NCI-H1048 (cell line): ENCODE measurements at regions not wholly inside any gene's neighbourhood (a gene's known extent, or its start where the extent isn't known, plus 50 kb on each side); places are given as distances from the start of the nearest gene placed in this dataset.
"Not testable (repeated sequence)": the region's sequence is repeated elsewhere in the genome, so short reads cannot be mapped to it uniquely, and the experiment has no call there.

ENCODE experiments used
- DNase-seq: peaks from one replicate; lab custom pipeline; 2025; lab: John Stamatoyannopoulos, UW

GRCh38 chr5:153237671-153238332, 252.7 kb upstream of the GRIA1 start:
- DNase-seq, result no peak

DNA sequence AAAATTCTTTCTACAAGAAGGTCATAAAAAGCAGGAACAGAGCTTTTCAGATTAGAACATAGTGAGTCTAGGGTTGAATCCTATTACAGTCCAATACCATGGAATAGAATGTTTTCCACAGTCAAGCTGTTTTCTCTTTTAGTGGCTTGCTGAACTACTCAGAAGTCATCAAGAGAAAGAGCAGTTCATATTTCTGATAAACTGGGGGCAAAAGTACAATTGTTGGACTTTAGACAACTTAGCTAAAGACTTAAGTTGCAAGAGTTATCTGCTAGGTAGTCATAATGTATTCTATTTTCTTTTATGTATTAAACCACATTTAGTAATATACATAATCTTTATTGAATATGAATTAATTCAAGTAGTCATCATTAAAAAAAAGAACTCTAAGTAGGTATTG, 233.1 kb upstream of the GRIA1 start:
- DNase-seq, result no peak

GRCh38 chr5:153258469-153258868, 232.0 kb upstream of the GRIA1 start:
- no peak for DNase-seq

DNA sequence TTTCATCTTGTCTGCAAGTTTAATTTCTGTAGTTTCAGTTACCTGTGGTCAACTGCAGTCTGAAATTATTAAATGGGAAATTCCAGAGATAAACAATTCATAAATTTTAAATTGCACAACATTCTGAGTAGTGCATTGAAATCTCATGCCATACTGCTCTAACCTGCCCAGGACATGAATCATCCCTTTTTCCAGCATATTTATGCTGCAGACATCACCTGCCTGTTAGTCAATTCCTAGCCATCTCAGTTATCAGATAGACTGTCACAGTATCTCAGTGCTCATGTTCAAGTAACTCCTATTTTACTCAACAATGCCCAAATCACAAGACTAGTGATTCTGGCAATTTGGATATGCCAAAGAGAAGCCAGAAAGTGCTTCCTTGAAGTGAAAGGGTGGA, 223.0 kb upstream of the GRIA1 start:
- no peak for DNase-seq

DNA sequence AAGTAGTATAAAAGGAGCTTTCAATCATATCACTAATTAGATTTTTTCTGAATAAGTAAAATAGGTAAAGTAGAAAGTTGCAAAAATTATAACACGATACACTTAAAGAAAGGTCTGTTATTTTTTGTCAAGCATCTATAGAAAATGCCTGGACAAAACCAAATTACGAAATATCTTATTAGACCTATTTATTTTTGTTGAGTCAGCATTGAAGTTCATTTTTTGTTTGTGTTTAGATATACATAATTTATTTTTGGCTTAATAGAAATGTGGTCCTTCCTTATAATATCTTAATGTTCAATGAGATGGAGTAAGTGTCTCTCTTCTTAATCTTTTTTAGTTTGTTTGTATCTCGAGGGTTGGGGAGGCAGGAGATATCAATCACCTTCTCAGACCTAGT, 214.8 kb upstream of the GRIA1 start:
- DNase-seq, result no peak

DNA sequence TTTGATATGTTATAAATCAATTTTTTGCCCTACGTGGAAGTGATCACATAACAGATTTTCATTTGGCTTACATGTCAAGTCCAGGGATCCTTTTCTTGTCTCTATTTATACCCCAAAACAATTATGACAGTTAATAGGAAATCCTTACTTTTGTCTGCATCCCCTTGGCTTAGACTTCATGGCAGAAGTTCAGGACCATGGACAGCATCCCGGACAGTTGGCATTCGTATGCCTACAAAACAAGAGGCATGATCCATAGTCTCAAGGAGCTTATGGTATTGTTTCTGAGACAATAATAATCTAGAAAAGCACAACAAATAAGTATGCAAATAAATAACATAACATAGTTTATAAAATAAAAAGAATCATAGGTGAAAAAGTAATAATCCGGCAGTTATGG, 214.3 kb upstream of the GRIA1 start:
- no peak for DNase-seq

DNA sequence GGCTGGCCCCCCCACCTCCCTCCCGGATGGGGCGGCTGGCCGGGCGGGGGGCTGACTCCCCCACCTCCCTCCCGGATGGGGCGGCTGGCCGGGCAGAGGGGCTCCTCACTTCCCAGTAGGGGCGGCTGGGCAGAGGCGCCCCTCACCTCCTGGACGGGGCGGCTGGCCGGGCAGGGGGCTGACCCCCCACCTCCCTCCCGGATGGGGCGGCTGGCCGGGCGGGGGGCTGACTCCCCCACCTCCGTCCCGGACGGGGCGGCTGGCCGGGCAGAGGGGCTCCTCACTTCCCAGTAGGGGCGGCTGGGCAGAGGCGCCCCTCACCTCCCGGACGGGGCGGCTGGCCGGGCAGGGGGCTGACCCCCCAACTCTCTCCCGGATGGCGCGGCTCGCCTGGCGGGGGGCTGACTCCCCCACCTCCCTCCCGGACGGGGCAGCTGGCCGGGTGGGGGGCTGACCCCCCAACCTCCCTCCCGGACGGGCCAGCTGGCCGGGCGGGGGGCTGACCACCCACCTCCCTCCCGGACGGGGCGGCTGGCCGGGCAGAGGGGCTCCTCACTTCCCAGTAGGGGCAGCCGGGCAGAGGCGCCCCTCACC, 194.1 kb upstream of the GRIA1 start:
- DNase-seq, result not testable (repeated sequence)

DNA sequence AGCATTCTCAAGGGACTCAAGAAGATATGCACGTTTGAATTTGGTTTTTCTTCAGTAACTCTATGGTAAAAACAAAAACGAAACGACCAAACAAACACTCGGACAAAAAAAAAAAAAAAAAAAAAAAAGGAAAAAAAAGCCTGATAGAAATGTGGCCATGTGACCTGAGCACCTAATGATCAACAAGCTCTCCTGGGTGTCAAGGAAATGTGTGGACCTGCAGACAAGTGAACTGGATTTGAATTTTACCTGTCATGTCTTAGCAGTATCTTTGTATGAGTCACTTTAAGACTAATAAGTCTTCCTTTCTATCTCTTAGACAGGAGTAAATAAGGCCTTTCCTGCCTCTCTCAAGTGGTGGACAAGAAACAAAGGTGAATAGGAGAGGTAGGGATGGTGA, 190.6 kb upstream of the GRIA1 start:
- no peak for DNase-seq

DNA sequence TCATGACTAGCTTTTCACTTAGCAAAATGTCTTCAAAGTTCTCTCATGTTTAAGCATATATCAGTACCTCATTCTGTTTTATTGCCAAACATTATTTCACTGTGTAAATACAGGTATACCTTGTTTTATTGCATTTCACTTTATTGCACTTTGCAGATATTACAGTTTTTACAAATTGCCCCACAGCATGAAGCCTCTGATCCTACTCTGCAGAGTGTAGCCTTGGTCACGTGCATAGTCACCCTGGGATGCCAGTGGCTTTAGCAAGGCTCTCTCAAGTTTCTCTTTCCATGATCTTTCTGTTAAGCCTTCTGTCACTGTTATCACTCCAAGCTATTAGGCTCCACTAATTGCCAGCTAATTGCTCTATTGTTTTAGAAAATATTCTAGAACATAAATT, 182.2 kb upstream of the GRIA1 start:
- DNase-seq, result no peak

- DNase-seq, result no peak
Observed at GRCh38 chr5:153318556-153318955, 171.9 kb upstream of the GRIA1 start.

GRCh38 chr5:153321478-153321877, 169.0 kb upstream of the GRIA1 start:
- no peak for DNase-seq

GRCh38 chr5:153340139-153340538, 150.3 kb upstream of the GRIA1 start:
- no peak for DNase-seq

- DNase-seq, result no peak
Observed at GRCh38 chr5:153340738-153341137, 149.7 kb upstream of the GRIA1 start.

DNA sequence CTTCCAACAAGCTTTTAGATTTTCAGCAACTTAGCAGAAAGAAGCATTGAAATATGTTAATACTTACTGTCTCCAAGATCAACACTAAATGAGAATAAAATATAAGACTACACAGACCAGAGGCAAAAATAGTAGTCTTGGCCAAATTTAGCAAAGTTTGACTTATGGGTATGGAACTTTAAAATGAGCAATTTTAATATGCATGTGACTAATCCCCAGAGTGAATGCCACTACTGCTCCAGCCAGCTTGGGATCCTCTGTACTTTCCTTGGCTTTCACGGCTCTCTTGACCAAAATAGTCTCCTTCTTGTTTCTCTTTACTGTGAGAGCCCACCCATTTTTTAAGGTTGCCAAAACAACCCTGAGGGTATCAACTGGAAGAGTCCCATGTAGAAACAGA, 148.0 kb upstream of the GRIA1 start:
- no peak for DNase-seq

GRCh38 chr5:153347611-153348010, 142.9 kb upstream of the GRIA1 start:
- no peak for DNase-seq

- no peak for DNase-seq
Observed at GRCh38 chr5:153350175-153350883, 140.1 kb upstream of the GRIA1 start.

DNA sequence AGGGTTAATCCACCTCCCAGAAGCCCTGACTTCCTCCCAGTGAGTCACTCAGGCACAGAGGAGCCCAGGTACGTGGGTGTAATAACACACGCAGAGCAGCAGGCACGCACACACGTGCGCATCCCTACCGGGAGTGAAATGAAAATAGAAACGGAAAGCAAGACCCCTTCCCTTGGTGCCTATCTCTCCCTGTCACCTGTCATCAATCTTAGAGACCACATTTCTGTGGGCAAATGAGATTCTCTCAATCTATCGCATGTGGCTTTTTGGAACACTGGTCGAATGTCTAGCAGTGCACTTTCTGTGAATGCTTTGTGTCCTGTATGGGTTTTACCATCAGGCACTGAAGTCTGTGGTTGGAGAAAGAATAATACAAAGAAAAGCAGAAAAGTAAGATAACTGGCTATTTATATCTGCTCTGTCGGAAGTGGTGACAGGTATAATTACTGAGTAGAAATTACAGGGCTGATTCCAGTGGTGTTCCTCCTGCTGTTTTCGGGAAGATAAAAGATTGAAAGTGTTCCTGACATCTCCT, 137.7 kb upstream of the GRIA1 start:
- no peak for DNase-seq

DNA sequence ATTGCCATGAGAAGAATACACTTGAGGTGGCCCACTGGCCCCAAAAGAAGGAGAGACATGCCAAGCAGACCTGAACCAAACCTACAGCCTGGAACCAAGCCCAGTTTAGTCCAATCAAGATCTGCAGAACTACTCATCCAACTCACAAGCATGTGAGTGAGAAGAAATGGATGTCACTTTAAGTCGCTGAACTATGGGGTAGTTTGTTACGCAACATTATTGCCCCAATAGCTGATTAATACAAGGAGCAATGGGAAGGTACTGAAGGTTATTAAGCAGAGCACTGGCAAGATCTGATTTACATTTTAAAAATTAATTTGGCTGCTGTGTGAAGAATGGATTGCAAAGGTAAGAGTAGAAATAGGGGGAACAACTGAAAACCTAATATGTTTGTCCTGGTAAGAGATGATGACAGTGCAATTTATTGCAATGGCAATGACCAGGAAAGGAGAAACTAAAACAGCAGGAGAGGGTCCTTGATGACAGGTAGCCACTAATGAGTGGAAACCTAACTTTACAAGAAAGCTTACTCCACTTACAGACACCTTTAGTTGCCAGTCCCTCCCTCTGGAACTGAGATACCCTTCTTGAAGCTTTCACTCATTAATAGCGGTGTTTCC, 132.9 kb upstream of the GRIA1 start:
- DNase-seq, result no peak

DNA sequence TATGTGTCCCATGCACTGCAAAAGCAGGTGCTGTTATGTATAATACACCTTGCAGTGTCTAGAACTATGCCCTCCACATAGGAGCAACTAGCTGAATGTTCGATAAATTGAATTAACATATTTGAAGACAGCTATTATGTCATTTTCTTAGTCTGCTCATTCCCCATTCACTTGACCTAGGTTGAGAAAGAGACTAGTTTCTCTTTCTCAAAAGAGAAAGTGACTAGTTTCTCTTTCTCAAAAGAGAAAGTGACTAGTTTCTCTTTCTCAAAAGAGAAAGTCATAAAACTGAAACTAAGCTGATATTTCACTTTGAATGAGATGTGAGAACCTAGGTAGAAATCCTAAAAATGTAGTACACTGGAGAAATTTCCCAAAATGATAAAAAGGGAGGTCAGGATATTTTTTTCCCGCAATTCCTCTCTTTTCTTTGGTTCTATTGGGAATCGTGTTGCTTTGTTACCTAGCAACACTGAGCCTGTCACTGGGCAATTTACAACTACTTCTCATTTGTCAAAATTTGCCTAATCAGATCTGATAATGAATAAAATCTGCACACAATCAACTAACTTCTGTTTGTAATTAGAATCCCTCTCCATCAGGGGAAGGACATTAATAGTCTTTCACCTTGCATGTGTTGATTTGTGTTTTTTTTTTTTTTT, 132.0 kb upstream of the GRIA1 start:
- no peak for DNase-seq

GRCh38 chr5:153360860-153361259, 129.6 kb upstream of the GRIA1 start:
- no peak for DNase-seq

GRCh38 chr5:153361735-153362409, 128.6 kb upstream of the GRIA1 start:
- DNase-seq, result no peak

DNA sequence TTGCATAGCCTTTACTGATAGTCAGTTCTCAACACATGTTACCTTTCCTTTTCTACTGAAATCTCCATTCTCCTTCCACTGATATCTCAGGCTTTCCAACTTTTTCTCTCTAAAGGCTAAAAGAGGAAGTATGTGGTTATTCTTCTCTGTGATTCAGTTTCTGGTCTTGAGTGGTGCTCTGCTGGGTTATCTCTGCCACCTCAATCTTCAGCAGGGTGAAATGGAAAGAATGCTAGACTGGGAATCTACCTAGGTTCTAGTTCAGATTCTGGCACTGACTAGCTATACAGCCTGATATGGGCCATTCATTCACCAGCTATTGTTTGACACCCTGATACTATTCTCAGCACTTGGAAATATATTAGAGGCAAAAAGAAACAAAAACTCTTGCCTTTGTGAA, 124.9 kb upstream of the GRIA1 start:
- DNase-seq, result no peak
